Left hindlimb (tissue), 1 donor: ENCODE measurements at regions not wholly inside any gene's neighbourhood (a gene's known extent, or its start where the extent isn't known, plus 50 kb on each side); places are given as distances from the start of the nearest gene placed in this dataset.
"Not testable (repeated sequence)": the region's sequence is repeated elsewhere in the genome, so short reads cannot be mapped to it uniquely, and the experiment has no call there.

Experiments
- DNase-seq: peaks from one replicate; pipeline ENCODE4 v3.0.0-alpha.2; 2018

GRCh38 chr6:44010411-44011349, 116.6 kb downstream of the MRPL14 start:
- peak; percentile 52 for DNase-seq

- peak; percentile 47 for DNase-seq
Observed at GRCh38 chr6:44009425-44010321, 117.6 kb downstream of the MRPL14 start.

GRCh38 chr6:44008821-44009370, 118.4 kb downstream of the MRPL14 start:
- DNase-seq, result no peak

GRCh38 chr6:44007818-44008621, 119.2 kb downstream of the MRPL14 start:
- no peak for DNase-seq

GRCh38 chr6:44006872-44007303, 120.4 kb downstream of the MRPL14 start:
- no peak for DNase-seq

GRCh38 chr6:44006123-44006871, 121.0 kb downstream of the MRPL14 start:
- DNase-seq, result no peak

GRCh38 chr6:44005507-44005903, 121.7 kb downstream of the MRPL14 start:
- DNase-seq, result no peak

- no peak for DNase-seq
Observed at GRCh38 chr6:44004625-44005506, 122.4 kb downstream of the MRPL14 start.

GRCh38 chr6:44004136-44004535, 123.1 kb downstream of the MRPL14 start:
- DNase-seq, result no peak

- DNase-seq, result no peak
Observed at GRCh38 chr6:44003345-44004061, 123.7 kb downstream of the MRPL14 start.

GRCh38 chr6:44002593-44003344, 124.5 kb downstream of the MRPL14 start:
- peak; percentile 70 for DNase-seq

- DNase-seq, result peak; percentile 57
Observed at GRCh38 chr6:44002067-44002592, 125.1 kb downstream of the MRPL14 start.

GRCh38 chr6:44001318-44002066, 125.8 kb downstream of the MRPL14 start:
- no peak for DNase-seq

GRCh38 chr6:44000164-44000842, 126.9 kb downstream of the MRPL14 start:
- DNase-seq, result no peak

GRCh38 chr6:43999628-44000027, 127.6 kb downstream of the MRPL14 start:
- no peak for DNase-seq

- DNase-seq, result not testable (repeated sequence)
Observed at GRCh38 chr6:43998592-43999243, 128.5 kb downstream of the MRPL14 start.
